HEK293 (cell line): ENCODE measurements at regions not wholly inside any gene's neighbourhood (a gene's known extent, or its start where the extent isn't known, plus 50 kb on each side); places are given as distances from the start of the nearest gene placed in this dataset.

ENCODE experiments used
- CTCF ChIP-seq: fragments of 450-650 bp; formaldehyde crosslinking; IDR thresholded peaks from 2 replicates; pipeline ENCODE4 v1.5.1; 2016; ENCODE audit warnings: missing biosample characterization, missing genetic modification characterization
- GLI4 ChIP-seq: fragments of 450-650 bp; formaldehyde crosslinking; IDR thresholded peaks from 2 replicates; pipeline ENCODE4 v1.5.1; 2016; ENCODE audit warnings: missing biosample characterization, missing genetic modification characterization
- KLF9 ChIP-seq: fragments of 450-650 bp; formaldehyde crosslinking; IDR thresholded peaks from 2 replicates; pipeline ENCODE4 v1.5.1; 2016; ENCODE audit warnings: missing biosample characterization, missing genetic modification characterization, low read depth
- ZFP37 ChIP-seq: fragments of 450-650 bp; formaldehyde crosslinking; IDR thresholded peaks from 2 replicates; pipeline ENCODE4 v1.5.1; 2016; ENCODE audit warnings: missing biosample characterization, missing genetic modification characterization
- TF ChIP-seq, protein P1 (sequence below): fragments of 450-650 bp; formaldehyde crosslinking; IDR thresholded peaks from 2 replicates; pipeline ENCODE4 v1.5.1; 2016; ENCODE audit warnings: missing biosample characterization, missing genetic modification characterization, borderline replicate concordance
- TF ChIP-seq, protein P2 (sequence below): fragments of 450-650 bp; formaldehyde crosslinking; IDR thresholded peaks from 2 replicates; pipeline ENCODE4 v1.5.1; 2016; ENCODE audit warnings: missing biosample characterization, missing genetic modification characterization
- TF ChIP-seq, protein P3 (sequence below): fragments of 450-650 bp; formaldehyde crosslinking; IDR thresholded peaks from 2 replicates; pipeline ENCODE4 v1.5.1; 2016; ENCODE audit warnings: missing biosample characterization, missing genetic modification characterization, borderline replicate concordance

DNA sequence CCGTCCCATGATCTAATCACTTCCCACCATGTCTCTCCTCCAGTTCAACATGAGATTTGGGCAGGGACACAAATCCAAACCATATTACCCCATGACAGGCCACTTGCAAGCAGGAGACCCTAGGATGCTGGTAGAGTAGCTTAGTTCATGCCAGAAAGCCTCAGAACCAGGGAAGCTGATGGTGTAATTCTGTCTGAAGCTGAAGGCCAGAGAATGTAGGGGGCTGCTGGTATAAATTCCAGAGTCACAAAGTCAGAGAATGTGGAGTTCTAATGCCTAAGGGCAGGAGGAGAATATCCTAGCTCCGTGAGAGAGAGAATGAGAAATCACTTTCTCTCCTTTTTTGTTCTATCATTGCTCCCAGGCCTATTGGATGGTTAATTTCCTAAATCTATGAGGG lies 90.3 kb upstream of the IMPG1 start:
- TF ChIP-seq GLI4 (tag by site-specific recombination) = no peak
- no peak for TF ChIP-seq CTCF (tag by site-specific recombination)
- TF ChIP-seq ZFP37 = no peak
- TF ChIP-seq KLF9 (tag by site-specific recombination) = no peak
- TF ChIP-seq, protein P1, sequence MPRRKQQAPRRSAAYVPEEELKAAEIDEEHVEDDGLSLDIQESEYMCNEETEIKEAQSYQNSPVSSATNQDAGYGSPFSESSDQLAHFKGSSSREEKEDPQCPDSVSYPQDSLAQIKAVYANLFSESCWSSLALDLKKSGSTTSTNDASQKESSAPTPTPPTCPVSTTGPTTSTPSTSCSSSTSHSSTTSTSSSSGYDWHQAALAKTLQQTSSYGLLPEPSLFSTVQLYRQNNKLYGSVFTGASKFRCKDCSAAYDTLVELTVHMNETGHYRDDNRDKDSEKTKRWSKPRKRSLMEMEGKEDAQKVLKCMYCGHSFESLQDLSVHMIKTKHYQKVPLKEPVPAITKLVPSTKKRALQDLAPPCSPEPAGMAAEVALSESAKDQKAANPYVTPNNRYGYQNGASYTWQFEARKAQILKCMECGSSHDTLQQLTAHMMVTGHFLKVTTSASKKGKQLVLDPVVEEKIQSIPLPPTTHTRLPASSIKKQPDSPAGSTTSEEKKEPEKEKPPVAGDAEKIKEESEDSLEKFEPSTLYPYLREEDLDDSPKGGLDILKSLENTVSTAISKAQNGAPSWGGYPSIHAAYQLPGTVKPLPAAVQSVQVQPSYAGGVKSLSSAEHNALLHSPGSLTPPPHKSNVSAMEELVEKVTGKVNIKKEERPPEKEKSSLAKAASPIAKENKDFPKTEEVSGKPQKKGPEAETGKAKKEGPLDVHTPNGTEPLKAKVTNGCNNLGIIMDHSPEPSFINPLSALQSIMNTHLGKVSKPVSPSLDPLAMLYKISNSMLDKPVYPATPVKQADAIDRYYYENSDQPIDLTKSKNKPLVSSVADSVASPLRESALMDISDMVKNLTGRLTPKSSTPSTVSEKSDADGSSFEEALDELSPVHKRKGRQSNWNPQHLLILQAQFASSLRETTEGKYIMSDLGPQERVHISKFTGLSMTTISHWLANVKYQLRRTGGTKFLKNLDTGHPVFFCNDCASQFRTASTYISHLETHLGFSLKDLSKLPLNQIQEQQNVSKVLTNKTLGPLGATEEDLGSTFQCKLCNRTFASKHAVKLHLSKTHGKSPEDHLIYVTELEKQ (tag by site-specific recombination) = no peak
- TF ChIP-seq, protein P2, sequence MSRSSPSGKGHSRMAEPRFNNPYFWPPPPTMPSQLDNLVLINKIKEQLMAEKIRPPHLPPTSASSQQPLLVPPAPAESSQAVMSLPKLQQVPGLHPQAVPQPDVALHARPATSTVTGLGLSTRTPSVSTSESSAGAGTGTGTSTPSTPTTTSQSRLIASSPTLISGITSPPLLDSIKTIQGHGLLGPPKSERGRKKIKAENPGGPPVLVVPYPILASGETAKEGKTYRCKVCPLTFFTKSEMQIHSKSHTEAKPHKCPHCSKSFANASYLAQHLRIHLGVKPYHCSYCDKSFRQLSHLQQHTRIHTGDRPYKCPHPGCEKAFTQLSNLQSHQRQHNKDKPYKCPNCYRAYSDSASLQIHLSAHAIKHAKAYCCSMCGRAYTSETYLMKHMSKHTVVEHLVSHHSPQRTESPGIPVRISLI (tag by site-specific recombination) = no peak
- TF ChIP-seq, protein P3, sequence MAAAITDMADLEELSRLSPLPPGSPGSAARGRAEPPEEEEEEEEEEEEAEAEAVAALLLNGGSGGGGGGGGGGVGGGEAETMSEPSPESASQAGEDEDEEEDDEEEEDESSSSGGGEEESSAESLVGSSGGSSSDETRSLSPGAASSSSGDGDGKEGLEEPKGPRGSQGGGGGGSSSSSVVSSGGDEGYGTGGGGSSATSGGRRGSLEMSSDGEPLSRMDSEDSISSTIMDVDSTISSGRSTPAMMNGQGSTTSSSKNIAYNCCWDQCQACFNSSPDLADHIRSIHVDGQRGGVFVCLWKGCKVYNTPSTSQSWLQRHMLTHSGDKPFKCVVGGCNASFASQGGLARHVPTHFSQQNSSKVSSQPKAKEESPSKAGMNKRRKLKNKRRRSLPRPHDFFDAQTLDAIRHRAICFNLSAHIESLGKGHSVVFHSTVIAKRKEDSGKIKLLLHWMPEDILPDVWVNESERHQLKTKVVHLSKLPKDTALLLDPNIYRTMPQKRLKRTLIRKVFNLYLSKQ (tag by site-specific recombination) = no peak
